ENCODE measurements at regions not wholly inside any gene's neighbourhood (a gene's known extent, or its start where the extent isn't known, plus 50 kb on each side); places are given as distances from the start of the nearest gene placed in this dataset.

GRCh38 chr17:79184219-79184618 lies 109.6 kb downstream of the ENGASE start:
- Mint-ChIP-seq H3K4me1 (no peaks in the 10 kb centered on the region), H3K27ac (no peak overlapping the region), H3K4me3 (no peak overlapping the region), H3K27me3 (peaks cover 62% of the 10 kb centered on the region), H3K36me3 (ENCODE audit: low read depth) (peaks cover 2% of the 10 kb centered on the region)
- H3K9me3 ChIP-seq (ENCODE audit: control insufficient read depth, low read length, poor library complexity, severe bottlenecking) = no peaks in the 10 kb centered on the region
- DNase-seq (no peak), ATAC-seq (no peak)

GRCh38 chr17:79183293-79184158 lies 108.9 kb downstream of the ENGASE start:
- H3K4me1 Mint-ChIP-seq = no peaks in the 10 kb centered on the region
- H3K36me3 Mint-ChIP-seq (ENCODE audit: low read depth) = peaks cover 2% of the 10 kb centered on the region
- no peaks in the 10 kb centered on the region for H3K9me3 ChIP-seq (ENCODE audit: control insufficient read depth, low read length, poor library complexity, severe bottlenecking)
- no peak overlapping the region for H3K27ac Mint-ChIP-seq
- no peak for DNase-seq
- ATAC-seq = no peak
- no peak overlapping the region for H3K4me3 Mint-ChIP-seq
- H3K27me3 Mint-ChIP-seq = peaks cover 57% of the 10 kb centered on the region

GRCh38 chr17:79183043-79183292 lies 108.3 kb downstream of the ENGASE start:
- Mint-ChIP-seq H3K27ac (no peak overlapping the region), H3K27me3 (peaks cover 59% of the 10 kb centered on the region), H3K4me1 (no peaks in the 10 kb centered on the region), H3K36me3 (ENCODE audit: low read depth) (peaks cover 2% of the 10 kb centered on the region), H3K4me3 (no peak overlapping the region)
- no peak for ATAC-seq
- no peak for DNase-seq
- no peaks in the 10 kb centered on the region for H3K9me3 ChIP-seq (ENCODE audit: control insufficient read depth, low read length, poor library complexity, severe bottlenecking)

GRCh38 chr17:79182176-79183042 lies 107.8 kb downstream of the ENGASE start:
- Mint-ChIP-seq H3K4me1 (no peaks in the 10 kb centered on the region), H3K36me3 (ENCODE audit: low read depth) (peaks cover 2% of the 10 kb centered on the region), H3K4me3 (no peak overlapping the region), H3K27me3 (peaks cover 57% of the 10 kb centered on the region), H3K27ac (no peak overlapping the region)
- H3K9me3 ChIP-seq (ENCODE audit: control insufficient read depth, low read length, poor library complexity, severe bottlenecking) = no peaks in the 10 kb centered on the region
- no peak for ATAC-seq
- DNase-seq = no peak

- Mint-ChIP-seq H3K27ac (no peak overlapping the region), H3K27me3 (peaks cover 47% of the 10 kb centered on the region), H3K4me3 (no peak overlapping the region)
Measured at GRCh38 chr17:79180358-79181005, 105.9 kb downstream of the ENGASE start.

GRCh38 chr17:79179334-79179733 lies 104.7 kb downstream of the ENGASE start:
- peaks cover 2% of the 10 kb centered on the region for H3K36me3 Mint-ChIP-seq (ENCODE audit: low read depth)

More at GRCh38 chr17:79180358-79181005, 105.9 kb downstream of the ENGASE start:
- Mint-ChIP-seq H3K4me1 (no peaks in the 10 kb centered on the region), H3K36me3 (ENCODE audit: low read depth) (peaks cover 2% of the 10 kb centered on the region)
- H3K9me3 ChIP-seq (ENCODE audit: control insufficient read depth, low read length, poor library complexity, severe bottlenecking) = no peaks in the 10 kb centered on the region
- ATAC-seq (no peak), DNase-seq (no peak)

GRCh38 chr17:79177877-79178276 lies 103.3 kb downstream of the ENGASE start:
- no peaks in the 10 kb centered on the region for H3K9me3 ChIP-seq (ENCODE audit: control insufficient read depth, low read length, poor library complexity, severe bottlenecking)
- no peak overlapping the region for H3K27ac Mint-ChIP-seq
- no peak for DNase-seq
- ATAC-seq = no peak
- no peak overlapping the region for H3K4me3 Mint-ChIP-seq
- peaks cover 2% of the 10 kb centered on the region for H3K4me1 Mint-ChIP-seq
- H3K27me3 Mint-ChIP-seq = peaks cover 43% of the 10 kb centered on the region
- H3K36me3 Mint-ChIP-seq (ENCODE audit: low read depth) = peaks cover 2% of the 10 kb centered on the region

More at GRCh38 chr17:79179334-79179733, 104.7 kb downstream of the ENGASE start:
- no peak for DNase-seq
- no peaks in the 10 kb centered on the region for H3K9me3 ChIP-seq (ENCODE audit: control insufficient read depth, low read length, poor library complexity, severe bottlenecking)
- no peak overlapping the region for H3K4me3 Mint-ChIP-seq
- H3K27me3 Mint-ChIP-seq = peaks cover 44% of the 10 kb centered on the region
- no peak for ATAC-seq
- H3K4me1 Mint-ChIP-seq = peaks cover 2% of the 10 kb centered on the region
- H3K27ac Mint-ChIP-seq = no peak overlapping the region

- Mint-ChIP-seq H3K36me3 (ENCODE audit: low read depth) (peaks cover 2% of the 10 kb centered on the region), H3K4me3 (no peak overlapping the region), H3K4me1 (peaks cover 2% of the 10 kb centered on the region), H3K27me3 (peaks cover 41% of the 10 kb centered on the region), H3K27ac (no peak overlapping the region)
- ATAC-seq (no peak), DNase-seq (no peak)
- no peaks in the 10 kb centered on the region for H3K9me3 ChIP-seq (ENCODE audit: control insufficient read depth, low read length, poor library complexity, severe bottlenecking)
Measured at GRCh38 chr17:79176792-79177601, 102.4 kb downstream of the ENGASE start.

GRCh38 chr17:79174905-79175856 lies 100.6 kb downstream of the ENGASE start:
- Mint-ChIP-seq H3K36me3 (ENCODE audit: low read depth) (no peaks in the 10 kb centered on the region), H3K27me3 (peaks cover 26% of the 10 kb centered on the region), H3K4me3 (no peak overlapping the region), H3K4me1 (peaks cover 2% of the 10 kb centered on the region), H3K27ac (no peak overlapping the region)
- H3K9me3 ChIP-seq (ENCODE audit: control insufficient read depth, low read length, poor library complexity, severe bottlenecking) = no peaks in the 10 kb centered on the region
- no peak for DNase-seq
- ATAC-seq = no peak

- no peaks in the 10 kb centered on the region for H3K9me3 ChIP-seq (ENCODE audit: control insufficient read depth, low read length, poor library complexity, severe bottlenecking)
- Mint-ChIP-seq H3K36me3 (ENCODE audit: low read depth) (no peaks in the 10 kb centered on the region), H3K27ac (no peak overlapping the region), H3K4me1 (peaks cover 2% of the 10 kb centered on the region), H3K27me3 (peaks cover 23% of the 10 kb centered on the region), H3K4me3 (no peak overlapping the region)
- ATAC-seq (no peak), DNase-seq (no peak)
Measured at GRCh38 chr17:79174193-79174765, 99.7 kb downstream of the ENGASE start.

- no peak for ATAC-seq
- no peak overlapping the region for H3K27ac Mint-ChIP-seq
- H3K9me3 ChIP-seq (ENCODE audit: control insufficient read depth, low read length, poor library complexity, severe bottlenecking) = no peaks in the 10 kb centered on the region
- H3K27me3 Mint-ChIP-seq = peaks cover 17% of the 10 kb centered on the region
- H3K36me3 Mint-ChIP-seq (ENCODE audit: low read depth) = no peaks in the 10 kb centered on the region
- H3K4me1 Mint-ChIP-seq = peaks cover 2% of the 10 kb centered on the region
- no peak overlapping the region for H3K4me3 Mint-ChIP-seq
- DNase-seq = no peak
Measured at GRCh38 chr17:79171188-79171587, 96.6 kb downstream of the ENGASE start.

GRCh38 chr17:79169861-79170260 lies 95.2 kb downstream of the ENGASE start:
- Mint-ChIP-seq H3K27ac (no peak overlapping the region), H3K36me3 (ENCODE audit: low read depth) (no peaks in the 10 kb centered on the region), H3K4me1 (peaks cover under 1% of the 10 kb centered on the region), H3K27me3 (peaks cover 13% of the 10 kb centered on the region), H3K4me3 (no peak overlapping the region)
- DNase-seq = no peak
- no peaks in the 10 kb centered on the region for H3K9me3 ChIP-seq (ENCODE audit: control insufficient read depth, low read length, poor library complexity, severe bottlenecking)
- ATAC-seq = no peak

Measured in T-helper 17 cell (primary cell).